WTC11 (cell line): ENCODE measurements at regions not wholly inside any gene's neighbourhood (a gene's known extent, or its start where the extent isn't known, plus 50 kb on each side); places are given as distances from the start of the nearest gene placed in this dataset.

ENCODE experiments used
- ATAC-seq: fragments of 200-7000 bp; cut with Tn5 transposase; 2 replicates; pipeline ENCODE4 v1.10.0; 2021; ENCODE audit warnings: mild to moderate bottlenecking, moderate library complexity
- CTCF ChIA-PET: fragments of 300-600 bp; sonication (Branson Sonifier 250); formaldehyde crosslinking; loops from one replicate; lab custom pipeline; 2021; ENCODE audit warnings: antibody characterized with exemption; lab: Charles Lee
- POLR2A ChIA-PET: fragments of 350-600 bp; sonication (Branson Sonifier 250); formaldehyde crosslinking; loops from one replicate; lab custom pipeline; 2021; ENCODE audit warnings: antibody characterized with exemption; lab: Charles Lee
- DNase-seq: peaks from one replicate; pipeline ENCODE4 v3.0.0; 2021; ENCODE audit warnings: low spot score
- H3K27ac Mint-ChIP-seq: 2 replicates; pipeline ENCODE4 v1.8.0; 2021; ENCODE audit warnings: mixed read lengths
- H3K27me3 Mint-ChIP-seq: 2 replicates; pipeline ENCODE4 v1.8.0; 2021; ENCODE audit warnings: low read depth, mild to moderate bottlenecking, moderate library complexity, mixed read lengths
- H3K36me3 Mint-ChIP-seq: 2 replicates; pipeline ENCODE4 v1.8.0; 2021; ENCODE audit warnings: mixed read lengths
- H3K4me1 Mint-ChIP-seq: 2 replicates; pipeline ENCODE4 v1.8.0; 2022; ENCODE audit warnings: mixed read lengths
- H3K4me3 Mint-ChIP-seq: 2 replicates; pipeline ENCODE4 v1.8.0; 2021; ENCODE audit warnings: mild to moderate bottlenecking, moderate library complexity, mixed read lengths
- H3K9me3 Mint-ChIP-seq: 2 replicates; pipeline ENCODE4 v1.8.0; 2021; ENCODE audit warnings: mixed read lengths
- ARID4B ChIP-seq: sonication (generic); formaldehyde crosslinking; IDR thresholded peaks from 2 replicates; pipeline ENCODE4 v1.8.0; 2023; ENCODE audit warnings: missing genetic modification reagents, mild to moderate bottlenecking, borderline replicate concordance
- ATF6 ChIP-seq: sonication (generic); formaldehyde crosslinking; IDR thresholded peaks from 2 replicates; pipeline ENCODE4 v1.8.1; 2023; ENCODE audit warnings: mild to moderate bottlenecking, missing genetic modification reagents
- E2F5 ChIP-seq: sonication (generic); formaldehyde crosslinking; IDR thresholded peaks from 2 replicates; pipeline ENCODE4 v1.8.1; 2022; ENCODE audit warnings: mild to moderate bottlenecking, moderate library complexity, missing genetic modification reagents
- EMX1 ChIP-seq: fragments of 250-450 bp; sonication (Bioruptor Pico); IDR thresholded peaks from 2 replicates; pipeline ENCODE4 v1.8.0; 2021; ENCODE audit warnings: mild to moderate bottlenecking
- FOXK1 ChIP-seq: sonication (generic); formaldehyde crosslinking; IDR thresholded peaks from 2 replicates; pipeline ENCODE4 v1.8.0; 2022; ENCODE audit warnings: mild to moderate bottlenecking, moderate library complexity, missing genetic modification reagents
- GTF2I ChIP-seq: fragments of 250-450 bp; sonication (Bioruptor Pico); conservative IDR thresholded peaks from 2 replicates; pipeline ENCODE4 v1.4.0; 2021; ENCODE audit warnings: mild to moderate bottlenecking
- HMGA2 ChIP-seq: fragments of 250-450 bp; sonication (Bioruptor Pico); IDR thresholded peaks from 2 replicates; pipeline ENCODE4 v1.4.0; 2021; ENCODE audit warnings: mild to moderate bottlenecking, moderate library complexity
- IRF1 ChIP-seq: sonication (generic); formaldehyde crosslinking; IDR thresholded peaks from 2 replicates; pipeline ENCODE4 v1.8.0; 2023; ENCODE audit warnings: missing genetic modification reagents
- JAZF1 ChIP-seq: fragments of 250-450 bp; sonication (Bioruptor Pico); IDR thresholded peaks from 2 replicates; pipeline ENCODE4 v1.9.0; 2021; ENCODE audit warnings: moderate library complexity, mild to moderate bottlenecking, inconsistent platforms
- JUN ChIP-seq: sonication (generic); formaldehyde crosslinking; IDR thresholded peaks from 2 replicates; pipeline ENCODE4 v1.8.0; 2023; ENCODE audit warnings: mild to moderate bottlenecking, missing genetic modification reagents
- MLX ChIP-seq: sonication (generic); formaldehyde crosslinking; IDR thresholded peaks from 2 replicates; pipeline ENCODE4 v1.8.1; 2023; ENCODE audit warnings: mild to moderate bottlenecking, missing genetic modification reagents, moderate library complexity
- NFE2L1 ChIP-seq: sonication (generic); formaldehyde crosslinking; IDR thresholded peaks from 2 replicates; pipeline ENCODE4 v1.8.1; 2023; ENCODE audit warnings: missing genetic modification reagents
- NFYB ChIP-seq: sonication (generic); formaldehyde crosslinking; conservative IDR thresholded peaks from 2 replicates; pipeline ENCODE4 v1.8.0; 2022; ENCODE audit warnings: low read depth, missing genetic modification reagents
- NR1H2 ChIP-seq: sonication (generic); formaldehyde crosslinking; IDR thresholded peaks from 2 replicates; pipeline ENCODE4 v1.9.0; 2021; ENCODE audit warnings: mild to moderate bottlenecking, moderate library complexity, missing genetic modification reagents
- NR3C1 ChIP-seq: sonication (generic); formaldehyde crosslinking; conservative IDR thresholded peaks from 2 replicates; pipeline ENCODE4 v1.8.1; 2023; ENCODE audit warnings: low read depth, mild to moderate bottlenecking, missing genetic modification reagents
- RORB ChIP-seq: fragments of 250-450 bp; sonication (Bioruptor Pico); IDR thresholded peaks from 2 replicates; pipeline ENCODE4 v1.9.0; 2021; ENCODE audit warnings: mild to moderate bottlenecking
- SMAD3 ChIP-seq: sonication (generic); formaldehyde crosslinking; IDR thresholded peaks from 2 replicates; pipeline ENCODE4 v1.8.0; 2022; ENCODE audit warnings: missing genetic modification reagents, mild to moderate bottlenecking, borderline replicate concordance
- ZMAT4 ChIP-seq: fragments of 250-450 bp; sonication (Bioruptor Pico); IDR thresholded peaks from 2 replicates; pipeline ENCODE4 v1.9.0; 2021; ENCODE audit warnings: mild to moderate bottlenecking
- ZNF423 ChIP-seq: fragments of 250-450 bp; sonication (Bioruptor Pico); IDR thresholded peaks from 2 replicates; pipeline ENCODE4 v2.1.2; 2022; ENCODE audit warnings: mild to moderate bottlenecking, moderate library complexity
- ZNF425 ChIP-seq: fragments of 250-450 bp; sonication (Bioruptor Pico); conservative IDR thresholded peaks from 2 replicates; pipeline ENCODE4 v1.9.0; 2021; ENCODE audit warnings: mild to moderate bottlenecking
- ZNF532 ChIP-seq: fragments of 250-450 bp; sonication (Bioruptor Pico); IDR thresholded peaks from 2 replicates; pipeline ENCODE4 v1.9.0; 2021; ENCODE audit warnings: mild to moderate bottlenecking, borderline replicate concordance

- ChIA-PET POLR2A (no interaction called here), CTCF (no interaction called here)
- H3K27ac Mint-ChIP-seq = no peak overlapping the region
- ATAC-seq = no peak
- no peak overlapping the region for H3K4me3 Mint-ChIP-seq
- H3K9me3 Mint-ChIP-seq = peaks cover 9% of the 10 kb centered on the region; the same call in 1 of the 2 replicates
- H3K36me3 Mint-ChIP-seq = no peaks in the 10 kb centered on the region
- H3K4me1 Mint-ChIP-seq = peaks cover 7% of the 10 kb centered on the region
- TF ChIP-seq JUN (CRISPR knock-in tag) (no peak), ZNF532 (CRISPR knock-in tag) (no peak), IRF1 (CRISPR knock-in tag) (no peak), NFYB (CRISPR knock-in tag) (no peak), ARID4B (CRISPR knock-in tag) (no peak)
- no peak for DNase-seq
- no peaks in the 10 kb centered on the region for H3K27me3 Mint-ChIP-seq
These were observed 118.7 kb upstream of the FST start for GRCh38 chr5:53361708-53362107.

- no peak for ATAC-seq
- CTCF ChIA-PET = no interaction called here
- H3K36me3 Mint-ChIP-seq = no peaks in the 10 kb centered on the region
- TF ChIP-seq NR1H2 (no peak), RORB (CRISPR knock-in tag) (no peak), ZNF423 (CRISPR knock-in tag) (no peak), MLX (CRISPR knock-in tag) (no peak), GTF2I (no peak), EMX1 (CRISPR knock-in tag) (no peak), ATF6 (CRISPR knock-in tag) (no peak), FOXK1 (CRISPR knock-in tag) (no peak), E2F5 (CRISPR knock-in tag) (no peak), ZMAT4 (no peak), JAZF1 (CRISPR knock-in tag) (no peak), SMAD3 (CRISPR knock-in tag) (no peak), HMGA2 (CRISPR knock-in tag) (no peak), ZNF425 (no peak), NR3C1 (CRISPR knock-in tag) (no peak), NFE2L1 (CRISPR knock-in tag) (no peak)
These were observed 117.9 kb upstream of the FST start for GRCh38 chr5:53362521-53362941.

More at GRCh38 chr5:53362521-53362941, 117.9 kb upstream of the FST start:
- H3K9me3 Mint-ChIP-seq = 0 out of 2 replicates have a peak, but pooled peaks cover 4% of the 10 kb centered on the region
- peaks cover 4% of the 10 kb centered on the region; the same call in 1 of the 2 replicates for H3K4me1 Mint-ChIP-seq
- H3K27ac Mint-ChIP-seq = no peak overlapping the region
- H3K4me3 Mint-ChIP-seq = no peak overlapping the region
- POLR2A ChIA-PET = no interaction called here
- DNase-seq = no peak
- no peaks in the 10 kb centered on the region for H3K27me3 Mint-ChIP-seq
